ENCODE measurements at regions not wholly inside any gene's neighbourhood (a gene's known extent, or its start where the extent isn't known, plus 50 kb on each side); places are given as distances from the start of the nearest gene placed in this dataset.

- peak; percentile 53 for DNase-seq (ENCODE audit: low spot score)
Observed at GRCh38 chr3:153976891-153977554, 144.2 kb upstream of the ARHGEF26 start.

- no peak for DNase-seq (ENCODE audit: low spot score)
Observed at GRCh38 chr3:153978006-153978405, 143.2 kb upstream of the ARHGEF26 start.

- DNase-seq (ENCODE audit: low spot score) = no peak
Observed at GRCh38 chr3:153979418-153980251, 141.6 kb upstream of the ARHGEF26 start.

- no peak for DNase-seq (ENCODE audit: low spot score)
Observed at GRCh38 chr3:153980252-153980590, 141.0 kb upstream of the ARHGEF26 start.

GRCh38 chr3:153997364-153997763 lies 123.8 kb upstream of the ARHGEF26 start:
- peak; percentile 53 for DNase-seq (ENCODE audit: low spot score)

GRCh38 chr3:154003649-154004048 lies 117.5 kb upstream of the ARHGEF26 start:
- no peak for DNase-seq (ENCODE audit: low spot score)

- DNase-seq (ENCODE audit: low spot score) = no peak
Observed at GRCh38 chr3:154011036-154011435, 110.2 kb upstream of the ARHGEF26 start.

- DNase-seq (ENCODE audit: low spot score) = no peak
Observed at GRCh38 chr3:154013736-154014135, 107.5 kb upstream of the ARHGEF26 start.

- DNase-seq (ENCODE audit: low spot score) = no peak
Observed at GRCh38 chr3:154015307-154015706, 105.9 kb upstream of the ARHGEF26 start.

GRCh38 chr3:154018100-154018696 lies 103.0 kb upstream of the ARHGEF26 start:
- DNase-seq (ENCODE audit: low spot score) = peak; percentile 22

- peak; percentile 89 for DNase-seq (ENCODE audit: low spot score)
Observed at GRCh38 chr3:154022606-154023005, 98.6 kb upstream of the ARHGEF26 start.

- DNase-seq (ENCODE audit: low spot score) = peak; percentile 41
Observed at GRCh38 chr3:154023148-154023547, 98.0 kb upstream of the ARHGEF26 start.

GRCh38 chr3:154025007-154025406 lies 96.2 kb upstream of the ARHGEF26 start:
- no peak for DNase-seq (ENCODE audit: low spot score)

- DNase-seq (ENCODE audit: low spot score) = no peak
Observed at GRCh38 chr3:154029926-154030325, 91.3 kb upstream of the ARHGEF26 start.

GRCh38 chr3:154034797-154035330 lies 86.3 kb upstream of the ARHGEF26 start:
- no peak for DNase-seq (ENCODE audit: low spot score)

GRCh38 chr3:154040283-154040682 lies 80.9 kb upstream of the ARHGEF26 start:
- DNase-seq (ENCODE audit: low spot score) = no peak

- no peak for DNase-seq (ENCODE audit: low spot score)
Observed at GRCh38 chr3:154044671-154045070, 76.5 kb upstream of the ARHGEF26 start.

- no peak for DNase-seq (ENCODE audit: low spot score)
Observed at GRCh38 chr3:154050216-154050615, 71.0 kb upstream of the ARHGEF26 start.

- DNase-seq (ENCODE audit: low spot score) = no peak
Observed at GRCh38 chr3:154050766-154051165, 70.4 kb upstream of the ARHGEF26 start.

- no peak for DNase-seq (ENCODE audit: low spot score)
Observed at GRCh38 chr3:154059833-154060232, 61.4 kb upstream of the ARHGEF26 start.

- peak; percentile 67 for DNase-seq (ENCODE audit: low spot score)
Observed at GRCh38 chr3:154060238-154061000, 60.8 kb upstream of the ARHGEF26 start.

- DNase-seq (ENCODE audit: low spot score) = no peak
Observed at GRCh38 chr3:154061001-154061370, 60.2 kb upstream of the ARHGEF26 start.

Data from COLO829 (cell line).